ENCODE measurements at regions not wholly inside any gene's neighbourhood (a gene's known extent, or its start where the extent isn't known, plus 50 kb on each side); places are given as distances from the start of the nearest gene placed in this dataset.

GRCh38 chrX:10099411-10099810 is 57.4 kb upstream of the CLCN4 start:
- TF ChIP-seq POLR2AphosphoS5 (IDR thresholded peaks at IDR 0.05) (no peak), POLR2A (IDR thresholded peaks at IDR 0.05) (no peak), CTCF (IDR thresholded peaks at IDR 0.05) (no peak)

Measured in breast epithelium (tissue), 3 donors.